ENCODE measurements at regions not wholly inside any gene's neighbourhood (a gene's known extent, or its start where the extent isn't known, plus 50 kb on each side); places are given as distances from the start of the nearest gene placed in this dataset.

- DNase-seq (no peak), ATAC-seq (ENCODE audit: low FRiP score in 2 of 2) (no peak)
- 63 to 81% methylated on average over 1 of the region's 1 CpG for WGBS, 2 donors
- H3K27me3 ChIP-seq = no peaks in the 10 kb centered on the region
- H3K4me1 ChIP-seq = no peaks in the 10 kb centered on the region
- no peak for TF ChIP-seq CTCF (IDR thresholded peaks at IDR 0.05)
- H3K27ac ChIP-seq = no peak overlapping the region
- H3K9me3 ChIP-seq = no peaks in the 10 kb centered on the region
- H3K4me3 ChIP-seq = no peak overlapping the region
- no peaks in the 10 kb centered on the region for H3K36me3 ChIP-seq
These were observed 2344.1 kb downstream of the PCDH7 start for GRCh38 chr4:33064238-33064637.

GRCh38 chr4:33065749-33066148 is 2345.6 kb downstream of the PCDH7 start:
- no peaks in the 10 kb centered on the region for H3K36me3 ChIP-seq
- ATAC-seq (ENCODE audit: low FRiP score in 2 of 2) = no peak

GRCh38 chr4:33067221-33067620 is 2347.1 kb downstream of the PCDH7 start:
- WGBS, 2 donors = 32 to 36% methylated on average over 1 of the region's 1 CpG
- Histone ChIP-seq H3K36me3 (no peaks in the 10 kb centered on the region), H3K4me3 (no peak overlapping the region), H3K9me3 (no peaks in the 10 kb centered on the region), H3K27me3 (no peaks in the 10 kb centered on the region), H3K27ac (no peak overlapping the region), H3K4me1 (no peaks in the 10 kb centered on the region)
- ATAC-seq (ENCODE audit: low FRiP score in 2 of 2) (no peak), DNase-seq (no peak)
- TF ChIP-seq POLR2AphosphoS5 (IDR thresholded peaks at IDR 0.05) (no peak), CTCF (IDR thresholded peaks at IDR 0.05) (no peak), POLR2A (IDR thresholded peaks at IDR 0.05) (no peak), EP300 (IDR thresholded peaks at IDR 0.05) (no peak)

More at GRCh38 chr4:33065749-33066148, 2345.6 kb downstream of the PCDH7 start:
- WGBS, 2 donors = 85 to 90% methylated on average over 8 of the region's 8 CpGs
- TF ChIP-seq POLR2A (IDR thresholded peaks at IDR 0.05) (no peak), POLR2AphosphoS5 (IDR thresholded peaks at IDR 0.05) (no peak), EP300 (IDR thresholded peaks at IDR 0.05) (no peak), CTCF (IDR thresholded peaks at IDR 0.05) (no peak)
- no peaks in the 10 kb centered on the region for H3K9me3 ChIP-seq
- H3K27ac ChIP-seq = no peak overlapping the region
- no peak for DNase-seq
- no peaks in the 10 kb centered on the region for H3K4me1 ChIP-seq
- H3K4me3 ChIP-seq = no peak overlapping the region
- no peaks in the 10 kb centered on the region for H3K27me3 ChIP-seq

- TF ChIP-seq CTCF (IDR thresholded peaks at IDR 0.05) (no peak), EP300 (IDR thresholded peaks at IDR 0.05) (no peak), POLR2AphosphoS5 (IDR thresholded peaks at IDR 0.05) (no peak), POLR2A (IDR thresholded peaks at IDR 0.05) (no peak)
- H3K4me3 ChIP-seq = no peak overlapping the region
- DNase-seq (no peak), ATAC-seq (ENCODE audit: low FRiP score in 2 of 2) (no peak)
- no peaks in the 10 kb centered on the region for H3K4me1 ChIP-seq
- WGBS, 2 donors = 72 to 76% methylated on average over 1 of the region's 1 CpG
- no peaks in the 10 kb centered on the region for H3K27me3 ChIP-seq
- H3K9me3 ChIP-seq = no peaks in the 10 kb centered on the region
- H3K27ac ChIP-seq = no peak overlapping the region
- no peaks in the 10 kb centered on the region for H3K36me3 ChIP-seq
These were observed 2348.4 kb downstream of the PCDH7 start for GRCh38 chr4:33068539-33068938.

- WGBS, 2 donors = 49 to 56% methylated on average over 3 of the region's 3 CpGs
- peak in 1 of 2 donors; percentile 52 for ATAC-seq (ENCODE audit: low FRiP score in 2 of 2)
- no peak overlapping the region for H3K4me3 ChIP-seq
- H3K9me3 ChIP-seq = no peaks in the 10 kb centered on the region
- no peak for TF ChIP-seq POLR2AphosphoS5 (IDR thresholded peaks at IDR 0.05)
- TF ChIP-seq POLR2A (IDR thresholded peaks at IDR 0.05) = no peak
- TF ChIP-seq EP300 (IDR thresholded peaks at IDR 0.05) = no peak
- TF ChIP-seq CTCF (IDR thresholded peaks at IDR 0.05) = no peak
- DNase-seq = no peak
- H3K27me3 ChIP-seq = no peaks in the 10 kb centered on the region
- H3K36me3 ChIP-seq = no peaks in the 10 kb centered on the region
- no peak overlapping the region for H3K27ac ChIP-seq
- no peaks in the 10 kb centered on the region for H3K4me1 ChIP-seq
These were observed 2351.4 kb downstream of the PCDH7 start for GRCh38 chr4:33071535-33071934.
